ENCODE measurements at regions not wholly inside any gene's neighbourhood (a gene's known extent, or its start where the extent isn't known, plus 50 kb on each side); places are given as distances from the start of the nearest gene placed in this dataset.
A peak's percentile ranks its signal among the peaks of the same experiment; 100 is the strongest.

DNA sequence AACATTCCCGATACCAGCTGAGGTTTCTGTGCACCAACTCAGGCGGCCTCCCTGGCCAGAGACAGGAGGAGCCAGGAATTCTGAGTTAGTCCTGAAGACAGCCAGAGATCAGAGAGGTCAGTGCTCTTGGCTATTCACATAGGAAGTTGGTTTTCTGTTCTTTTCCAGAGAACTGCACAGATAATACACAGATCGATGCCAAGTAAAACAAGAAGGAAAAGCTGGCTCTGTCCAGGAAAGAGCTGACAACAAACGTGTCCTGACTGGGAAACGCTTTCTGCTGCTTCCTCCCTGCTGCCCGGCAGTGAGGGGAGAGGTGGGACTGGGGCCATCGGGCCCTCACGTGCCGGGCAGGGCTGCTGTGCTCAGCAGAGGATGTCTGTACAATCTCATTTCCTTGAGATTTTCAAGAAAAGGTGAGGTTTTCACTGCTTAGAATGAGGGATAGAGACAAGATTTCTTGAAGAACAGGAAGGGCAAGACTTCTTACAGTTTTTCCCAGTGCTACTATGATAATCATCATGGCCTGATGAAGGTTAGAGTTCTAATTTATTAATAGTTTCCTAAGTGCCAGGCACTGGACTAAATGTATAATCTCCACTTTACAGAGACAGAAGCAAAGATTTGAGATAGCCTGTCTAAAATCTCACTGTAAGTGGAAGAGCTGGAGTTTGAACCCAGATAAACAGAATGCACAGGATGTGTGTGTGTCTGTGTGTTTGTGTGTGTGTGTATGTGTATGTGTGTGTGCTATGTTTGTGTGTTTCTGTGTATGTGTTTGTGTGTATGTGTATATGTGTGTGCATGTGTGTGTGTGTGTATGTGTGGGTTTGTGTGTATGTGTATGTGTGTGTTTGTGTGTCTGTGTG lies 211.0 kb upstream of the RAB4A start (continued):
- TF ChIP-seq, protein P1, sequence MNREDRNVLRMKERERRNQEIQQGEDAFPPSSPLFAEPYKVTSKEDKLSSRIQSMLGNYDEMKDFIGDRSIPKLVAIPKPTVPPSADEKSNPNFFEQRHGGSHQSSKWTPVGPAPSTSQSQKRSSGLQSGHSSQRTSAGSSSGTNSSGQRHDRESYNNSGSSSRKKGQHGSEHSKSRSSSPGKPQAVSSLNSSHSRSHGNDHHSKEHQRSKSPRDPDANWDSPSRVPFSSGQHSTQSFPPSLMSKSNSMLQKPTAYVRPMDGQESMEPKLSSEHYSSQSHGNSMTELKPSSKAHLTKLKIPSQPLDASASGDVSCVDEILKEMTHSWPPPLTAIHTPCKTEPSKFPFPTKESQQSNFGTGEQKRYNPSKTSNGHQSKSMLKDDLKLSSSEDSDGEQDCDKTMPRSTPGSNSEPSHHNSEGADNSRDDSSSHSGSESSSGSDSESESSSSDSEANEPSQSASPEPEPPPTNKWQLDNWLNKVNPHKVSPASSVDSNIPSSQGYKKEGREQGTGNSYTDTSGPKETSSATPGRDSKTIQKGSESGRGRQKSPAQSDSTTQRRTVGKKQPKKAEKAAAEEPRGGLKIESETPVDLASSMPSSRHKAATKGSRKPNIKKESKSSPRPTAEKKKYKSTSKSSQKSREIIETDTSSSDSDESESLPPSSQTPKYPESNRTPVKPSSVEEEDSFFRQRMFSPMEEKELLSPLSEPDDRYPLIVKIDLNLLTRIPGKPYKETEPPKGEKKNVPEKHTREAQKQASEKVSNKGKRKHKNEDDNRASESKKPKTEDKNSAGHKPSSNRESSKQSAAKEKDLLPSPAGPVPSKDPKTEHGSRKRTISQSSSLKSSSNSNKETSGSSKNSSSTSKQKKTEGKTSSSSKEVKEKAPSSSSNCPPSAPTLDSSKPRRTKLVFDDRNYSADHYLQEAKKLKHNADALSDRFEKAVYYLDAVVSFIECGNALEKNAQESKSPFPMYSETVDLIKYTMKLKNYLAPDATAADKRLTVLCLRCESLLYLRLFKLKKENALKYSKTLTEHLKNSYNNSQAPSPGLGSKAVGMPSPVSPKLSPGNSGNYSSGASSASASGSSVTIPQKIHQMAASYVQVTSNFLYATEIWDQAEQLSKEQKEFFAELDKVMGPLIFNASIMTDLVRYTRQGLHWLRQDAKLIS (CRISPR knock-in tag; IDR thresholded peaks at IDR 0.05), result no peak
- no peak for TF ChIP-seq ZNF781 (CRISPR knock-in tag; IDR thresholded peaks at IDR 0.05; ENCODE audit: borderline replicate concordance, not compliant biosample characterization)
- TF ChIP-seq, protein P2, sequence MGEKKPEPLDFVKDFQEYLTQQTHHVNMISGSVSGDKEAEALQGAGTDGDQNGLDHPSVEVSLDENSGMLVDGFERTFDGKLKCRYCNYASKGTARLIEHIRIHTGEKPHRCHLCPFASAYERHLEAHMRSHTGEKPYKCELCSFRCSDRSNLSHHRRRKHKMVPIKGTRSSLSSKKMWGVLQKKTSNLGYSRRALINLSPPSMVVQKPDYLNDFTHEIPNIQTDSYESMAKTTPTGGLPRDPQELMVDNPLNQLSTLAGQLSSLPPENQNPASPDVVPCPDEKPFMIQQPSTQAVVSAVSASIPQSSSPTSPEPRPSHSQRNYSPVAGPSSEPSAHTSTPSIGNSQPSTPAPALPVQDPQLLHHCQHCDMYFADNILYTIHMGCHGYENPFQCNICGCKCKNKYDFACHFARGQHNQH (CRISPR knock-in tag; IDR thresholded peaks at IDR 0.05), result no peak
- TF ChIP-seq, protein P3, sequence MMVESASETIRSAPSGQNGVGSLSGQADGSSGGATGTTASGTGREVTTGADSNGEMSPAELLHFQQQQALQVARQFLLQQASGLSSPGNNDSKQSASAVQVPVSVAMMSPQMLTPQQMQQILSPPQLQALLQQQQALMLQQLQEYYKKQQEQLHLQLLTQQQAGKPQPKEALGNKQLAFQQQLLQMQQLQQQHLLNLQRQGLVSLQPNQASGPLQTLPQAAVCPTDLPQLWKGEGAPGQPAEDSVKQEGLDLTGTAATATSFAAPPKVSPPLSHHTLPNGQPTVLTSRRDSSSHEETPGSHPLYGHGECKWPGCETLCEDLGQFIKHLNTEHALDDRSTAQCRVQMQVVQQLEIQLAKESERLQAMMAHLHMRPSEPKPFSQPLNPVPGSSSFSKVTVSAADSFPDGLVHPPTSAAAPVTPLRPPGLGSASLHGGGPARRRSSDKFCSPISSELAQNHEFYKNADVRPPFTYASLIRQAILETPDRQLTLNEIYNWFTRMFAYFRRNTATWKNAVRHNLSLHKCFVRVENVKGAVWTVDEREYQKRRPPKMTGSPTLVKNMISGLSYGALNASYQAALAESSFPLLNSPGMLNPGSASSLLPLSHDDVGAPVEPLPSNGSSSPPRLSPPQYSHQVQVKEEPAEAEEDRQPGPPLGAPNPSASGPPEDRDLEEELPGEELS (CRISPR knock-in tag; IDR thresholded peaks at IDR 0.05), result peak; percentile 48; the same call in 1 of the 2 replicates
- TF ChIP-seq, protein P4, sequence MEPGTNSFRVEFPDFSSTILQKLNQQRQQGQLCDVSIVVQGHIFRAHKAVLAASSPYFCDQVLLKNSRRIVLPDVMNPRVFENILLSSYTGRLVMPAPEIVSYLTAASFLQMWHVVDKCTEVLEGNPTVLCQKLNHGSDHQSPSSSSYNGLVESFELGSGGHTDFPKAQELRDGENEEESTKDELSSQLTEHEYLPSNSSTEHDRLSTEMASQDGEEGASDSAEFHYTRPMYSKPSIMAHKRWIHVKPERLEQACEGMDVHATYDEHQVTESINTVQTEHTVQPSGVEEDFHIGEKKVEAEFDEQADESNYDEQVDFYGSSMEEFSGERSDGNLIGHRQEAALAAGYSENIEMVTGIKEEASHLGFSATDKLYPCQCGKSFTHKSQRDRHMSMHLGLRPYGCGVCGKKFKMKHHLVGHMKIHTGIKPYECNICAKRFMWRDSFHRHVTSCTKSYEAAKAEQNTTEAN (CRISPR knock-in tag; conservative IDR thresholded peaks at IDR 0.05), result 0 out of 2 replicates have a peak, but pooled peaks have one; percentile 28
- no peak for TF ChIP-seq NCOA1 (CRISPR knock-in tag; IDR thresholded peaks at IDR 0.05)
- TF ChIP-seq, protein P5, sequence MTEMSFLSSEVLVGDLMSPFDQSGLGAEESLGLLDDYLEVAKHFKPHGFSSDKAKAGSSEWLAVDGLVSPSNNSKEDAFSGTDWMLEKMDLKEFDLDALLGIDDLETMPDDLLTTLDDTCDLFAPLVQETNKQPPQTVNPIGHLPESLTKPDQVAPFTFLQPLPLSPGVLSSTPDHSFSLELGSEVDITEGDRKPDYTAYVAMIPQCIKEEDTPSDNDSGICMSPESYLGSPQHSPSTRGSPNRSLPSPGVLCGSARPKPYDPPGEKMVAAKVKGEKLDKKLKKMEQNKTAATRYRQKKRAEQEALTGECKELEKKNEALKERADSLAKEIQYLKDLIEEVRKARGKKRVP (CRISPR knock-in tag; IDR thresholded peaks at IDR 0.05), result no peak
- TF ChIP-seq SNAPC2 (CRISPR knock-in tag; IDR thresholded peaks at IDR 0.05), result no peak; the same call in 1 of the 2 replicates
- no peak for TF ChIP-seq ZNF644 (CRISPR knock-in tag; IDR thresholded peaks at IDR 0.05; ENCODE audit: low read depth)
- TF ChIP-seq, protein P6, sequence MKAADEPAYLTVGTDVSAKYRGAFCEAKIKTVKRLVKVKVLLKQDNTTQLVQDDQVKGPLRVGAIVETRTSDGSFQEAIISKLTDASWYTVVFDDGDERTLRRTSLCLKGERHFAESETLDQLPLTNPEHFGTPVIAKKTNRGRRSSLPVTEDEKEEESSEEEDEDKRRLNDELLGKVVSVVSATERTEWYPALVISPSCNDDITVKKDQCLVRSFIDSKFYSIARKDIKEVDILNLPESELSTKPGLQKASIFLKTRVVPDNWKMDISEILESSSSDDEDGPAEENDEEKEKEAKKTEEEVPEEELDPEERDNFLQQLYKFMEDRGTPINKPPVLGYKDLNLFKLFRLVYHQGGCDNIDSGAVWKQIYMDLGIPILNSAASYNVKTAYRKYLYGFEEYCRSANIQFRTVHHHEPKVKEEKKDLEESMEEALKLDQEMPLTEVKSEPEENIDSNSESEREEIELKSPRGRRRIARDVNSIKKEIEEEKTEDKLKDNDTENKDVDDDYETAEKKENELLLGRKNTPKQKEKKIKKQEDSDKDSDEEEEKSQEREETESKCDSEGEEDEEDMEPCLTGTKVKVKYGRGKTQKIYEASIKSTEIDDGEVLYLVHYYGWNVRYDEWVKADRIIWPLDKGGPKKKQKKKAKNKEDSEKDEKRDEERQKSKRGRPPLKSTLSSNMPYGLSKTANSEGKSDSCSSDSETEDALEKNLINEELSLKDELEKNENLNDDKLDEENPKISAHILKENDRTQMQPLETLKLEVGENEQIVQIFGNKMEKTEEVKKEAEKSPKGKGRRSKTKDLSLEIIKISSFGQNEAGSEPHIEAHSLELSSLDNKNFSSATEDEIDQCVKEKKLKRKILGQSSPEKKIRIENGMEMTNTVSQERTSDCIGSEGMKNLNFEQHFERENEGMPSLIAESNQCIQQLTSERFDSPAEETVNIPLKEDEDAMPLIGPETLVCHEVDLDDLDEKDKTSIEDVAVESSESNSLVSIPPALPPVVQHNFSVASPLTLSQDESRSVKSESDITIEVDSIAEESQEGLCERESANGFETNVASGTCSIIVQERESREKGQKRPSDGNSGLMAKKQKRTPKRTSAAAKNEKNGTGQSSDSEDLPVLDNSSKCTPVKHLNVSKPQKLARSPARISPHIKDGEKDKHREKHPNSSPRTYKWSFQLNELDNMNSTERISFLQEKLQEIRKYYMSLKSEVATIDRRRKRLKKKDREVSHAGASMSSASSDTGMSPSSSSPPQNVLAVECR (CRISPR knock-in tag; IDR thresholded peaks at IDR 0.05; ENCODE audit: borderline replicate concordance), result no peak
- TF ChIP-seq MAFF (IDR thresholded peaks at IDR 0.05; ENCODE audit: low read depth, low read length), result no peak
- TF ChIP-seq KMT2B (CRISPR knock-in tag; IDR thresholded peaks at IDR 0.05), result no peak
- no peak for TF ChIP-seq GTF2F1 (IDR thresholded peaks at IDR 0.05; ENCODE audit: low read length)

Data from HepG2 (cell line).